Ishikawa (cell line): ENCODE measurements at regions not wholly inside any gene's neighbourhood (a gene's known extent, or its start where the extent isn't known, plus 50 kb on each side); places are given as distances from the start of the nearest gene placed in this dataset.

ENCODE experiments used
- CEBPB ChIP-seq: IDR thresholded peaks from 2 replicates; pipeline ENCODE4 v1.6.1; 2012
- CREB1 ChIP-seq: IDR thresholded peaks from 2 replicates; pipeline ENCODE4 v1.6.1; 2012; ENCODE audit warnings: low read depth
- EGR1 ChIP-seq: IDR thresholded peaks from 2 replicates; pipeline ENCODE4 v1.6.1; 2012
- EP300 ChIP-seq: IDR thresholded peaks from 2 replicates; pipeline ENCODE4 v1.6.1; 2012; ENCODE audit warnings: borderline replicate concordance
- FOXM1 ChIP-seq: IDR thresholded peaks from 2 replicates; pipeline ENCODE4 v1.6.1; 2012; ENCODE audit warnings: low read depth, borderline replicate concordance
- MAX ChIP-seq: IDR thresholded peaks from 2 replicates; pipeline ENCODE4 v1.6.1; 2012
- NFIC ChIP-seq: IDR thresholded peaks from 2 replicates; pipeline ENCODE4 v1.6.1; 2012
- RAD21 ChIP-seq: IDR thresholded peaks from 2 replicates; pipeline ENCODE4 v1.6.1; 2012; ENCODE audit warnings: low read depth
- TAF1 ChIP-seq: IDR thresholded peaks from 2 replicates; pipeline ENCODE4 v1.6.1; 2012; ENCODE audit warnings: low read depth, mild to moderate bottlenecking
- TCF12 ChIP-seq: IDR thresholded peaks from 2 replicates; pipeline ENCODE4 v1.6.1; 2012; ENCODE audit warnings: low read depth
- TEAD4 ChIP-seq: IDR thresholded peaks from 2 replicates; pipeline ENCODE4 v1.6.1; 2012
- USF1 ChIP-seq: IDR thresholded peaks from 2 replicates; pipeline ENCODE4 v1.6.1; 2012
- YY1 ChIP-seq: IDR thresholded peaks from 2 replicates; pipeline ENCODE4 v1.6.1; 2012; ENCODE audit warnings: low read depth
- ZBTB7A ChIP-seq: IDR thresholded peaks from 2 replicates; pipeline ENCODE4 v1.6.1; 2012; ENCODE audit warnings: low read depth
- TF ChIP-seq, protein P1 (sequence below): IDR thresholded peaks from 2 replicates; pipeline ENCODE4 v1.6.1; 2012; ENCODE audit warnings: low read depth, mild to moderate bottlenecking

DNA sequence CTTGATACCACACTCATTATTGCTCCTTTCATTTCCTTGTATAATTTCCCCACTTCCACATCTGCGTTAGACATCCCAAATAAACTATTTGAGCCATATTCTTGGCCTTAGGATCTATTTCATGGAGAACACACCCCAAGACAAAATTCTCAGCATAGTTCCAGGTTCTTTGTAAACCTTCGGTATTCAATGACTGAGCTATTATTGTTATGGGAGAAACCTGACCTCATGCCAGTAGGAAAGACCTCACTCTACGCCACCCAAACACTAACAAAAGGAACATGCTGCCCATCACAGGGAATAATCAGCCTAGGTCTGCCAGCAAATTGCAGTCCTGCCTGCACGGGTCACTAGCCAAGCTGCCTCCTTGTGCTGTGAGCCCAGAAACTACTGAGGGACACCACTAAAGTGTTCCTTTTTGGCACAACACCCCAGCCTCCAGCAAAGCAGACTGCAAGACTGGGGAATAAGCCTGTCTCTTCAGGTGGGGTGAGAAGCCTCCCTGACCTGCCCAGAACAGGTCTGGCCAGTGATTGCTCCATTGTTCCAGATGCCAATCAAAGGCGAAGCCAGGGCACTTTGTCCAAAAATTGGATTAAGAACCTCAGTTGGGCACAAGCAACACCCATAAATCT, 371.8 kb downstream of the MAFB start:
- no peak for TF ChIP-seq NFIC
- no peak for TF ChIP-seq YY1
- TF ChIP-seq TCF12 = no peak
- no peak for TF ChIP-seq TEAD4
- no peak for TF ChIP-seq FOXM1

DNA sequence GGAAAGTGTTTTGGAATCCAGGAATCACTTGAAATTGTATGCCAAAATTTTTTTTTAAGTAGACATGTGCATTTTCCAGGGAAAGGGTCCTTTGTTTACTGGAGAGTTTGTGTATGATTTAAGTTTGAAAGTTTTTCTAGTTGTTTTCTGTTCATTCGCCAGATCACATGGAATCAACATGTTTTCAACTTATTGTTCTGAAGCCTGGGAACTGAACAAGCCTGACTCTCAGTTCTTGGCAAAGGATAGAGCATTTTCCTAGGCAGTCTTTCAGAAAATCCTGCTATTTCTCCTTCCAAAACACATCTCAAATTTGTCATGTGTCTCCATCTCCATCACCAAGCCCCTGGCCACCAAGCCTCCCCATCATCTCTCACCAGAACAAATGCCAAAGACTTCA, 374.8 kb downstream of the MAFB start:
- TF ChIP-seq TEAD4 (no peak), USF1 (no peak), TCF12 (no peak), CEBPB (no peak), FOXM1 (no peak), ZBTB7A (no peak), TAF1 (no peak)

- no peak for TF ChIP-seq TAF1
Measured at GRCh38 chr20:40313730-40314129, 375.3 kb downstream of the MAFB start.

DNA sequence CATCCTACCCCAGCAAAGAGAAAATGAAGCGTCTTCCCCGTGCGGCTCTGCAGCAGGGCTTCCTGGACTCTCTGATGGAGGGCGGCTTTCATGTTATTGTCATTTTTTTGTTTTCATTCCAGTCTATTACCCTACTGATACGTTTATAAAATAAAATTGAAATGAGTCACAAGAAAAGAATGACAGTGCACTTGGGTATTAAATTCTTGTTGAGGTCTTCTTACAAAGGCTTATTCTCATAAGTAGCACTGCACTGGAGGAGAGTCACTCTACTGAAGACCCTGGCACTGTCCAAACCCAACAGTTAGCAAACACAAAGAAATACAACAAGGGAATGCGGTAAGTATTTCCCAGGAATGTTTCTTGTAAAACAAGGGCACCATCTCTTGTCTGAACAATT, 379.3 kb downstream of the MAFB start:
- TF ChIP-seq MAX = no peak
- TF ChIP-seq FOXM1 = no peak
- TF ChIP-seq YY1 = no peak
- TF ChIP-seq TCF12 = no peak
- no peak for TF ChIP-seq TEAD4
- TF ChIP-seq CEBPB = no peak
- no peak for TF ChIP-seq NFIC
- no peak for TF ChIP-seq TAF1
- TF ChIP-seq RAD21 = no peak
- TF ChIP-seq EGR1 = no peak
- no peak for TF ChIP-seq CREB1
- TF ChIP-seq EP300 = no peak
- TF ChIP-seq, protein P1, sequence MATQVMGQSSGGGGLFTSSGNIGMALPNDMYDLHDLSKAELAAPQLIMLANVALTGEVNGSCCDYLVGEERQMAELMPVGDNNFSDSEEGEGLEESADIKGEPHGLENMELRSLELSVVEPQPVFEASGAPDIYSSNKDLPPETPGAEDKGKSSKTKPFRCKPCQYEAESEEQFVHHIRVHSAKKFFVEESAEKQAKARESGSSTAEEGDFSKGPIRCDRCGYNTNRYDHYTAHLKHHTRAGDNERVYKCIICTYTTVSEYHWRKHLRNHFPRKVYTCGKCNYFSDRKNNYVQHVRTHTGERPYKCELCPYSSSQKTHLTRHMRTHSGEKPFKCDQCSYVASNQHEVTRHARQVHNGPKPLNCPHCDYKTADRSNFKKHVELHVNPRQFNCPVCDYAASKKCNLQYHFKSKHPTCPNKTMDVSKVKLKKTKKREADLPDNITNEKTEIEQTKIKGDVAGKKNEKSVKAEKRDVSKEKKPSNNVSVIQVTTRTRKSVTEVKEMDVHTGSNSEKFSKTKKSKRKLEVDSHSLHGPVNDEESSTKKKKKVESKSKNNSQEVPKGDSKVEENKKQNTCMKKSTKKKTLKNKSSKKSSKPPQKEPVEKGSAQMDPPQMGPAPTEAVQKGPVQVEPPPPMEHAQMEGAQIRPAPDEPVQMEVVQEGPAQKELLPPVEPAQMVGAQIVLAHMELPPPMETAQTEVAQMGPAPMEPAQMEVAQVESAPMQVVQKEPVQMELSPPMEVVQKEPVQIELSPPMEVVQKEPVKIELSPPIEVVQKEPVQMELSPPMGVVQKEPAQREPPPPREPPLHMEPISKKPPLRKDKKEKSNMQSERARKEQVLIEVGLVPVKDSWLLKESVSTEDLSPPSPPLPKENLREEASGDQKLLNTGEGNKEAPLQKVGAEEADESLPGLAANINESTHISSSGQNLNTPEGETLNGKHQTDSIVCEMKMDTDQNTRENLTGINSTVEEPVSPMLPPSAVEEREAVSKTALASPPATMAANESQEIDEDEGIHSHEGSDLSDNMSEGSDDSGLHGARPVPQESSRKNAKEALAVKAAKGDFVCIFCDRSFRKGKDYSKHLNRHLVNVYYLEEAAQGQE = no peak
- no peak for TF ChIP-seq ZBTB7A
- no peak for TF ChIP-seq USF1

DNA sequence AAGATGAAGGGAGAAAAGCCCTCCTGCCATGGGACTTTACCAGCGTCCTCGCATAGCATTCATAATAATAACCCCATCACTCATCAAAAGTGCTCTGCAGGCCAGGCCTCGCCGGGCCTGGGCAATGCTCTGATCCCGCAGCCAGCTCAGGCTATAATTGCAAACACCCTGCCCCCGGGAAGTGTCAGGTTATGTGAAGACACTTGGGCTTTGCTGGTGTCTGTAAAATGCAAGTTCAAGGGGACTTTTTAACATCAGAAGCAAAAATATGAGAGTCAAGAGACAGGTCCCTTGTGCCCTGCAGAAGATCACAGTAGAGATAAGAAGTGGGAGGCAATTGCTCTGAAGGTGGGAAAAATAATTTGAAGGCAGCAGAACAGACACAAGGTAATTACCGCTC, 381.0 kb downstream of the MAFB start:
- TF ChIP-seq FOXM1 = no peak
- no peak for TF ChIP-seq TEAD4
- no peak for TF ChIP-seq CREB1
- no peak for TF ChIP-seq EGR1

DNA sequence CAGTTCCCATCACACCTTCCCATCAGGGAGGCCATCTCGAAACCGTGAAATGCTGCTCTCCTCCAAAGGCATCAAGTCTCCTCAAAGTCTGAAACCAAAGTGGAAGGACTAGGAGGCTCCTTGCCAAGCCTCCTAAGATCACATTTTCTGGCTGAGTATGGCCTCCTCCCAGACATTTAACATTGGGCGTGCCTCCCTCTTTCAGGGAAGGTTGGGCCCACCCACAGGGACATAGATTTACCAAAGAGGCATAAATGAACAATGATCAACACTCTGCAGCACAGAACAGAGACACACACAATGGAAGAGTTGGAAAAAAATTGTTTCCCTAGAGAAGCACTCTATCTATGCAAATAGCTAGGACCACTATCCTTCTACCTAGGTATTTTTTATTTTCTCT, 381.8 kb downstream of the MAFB start:
- TF ChIP-seq USF1 (no peak), YY1 (no peak), NFIC (no peak), ZBTB7A (no peak), RAD21 (no peak), TAF1 (no peak), CREB1 (no peak), EGR1 (no peak), TEAD4 (no peak), EP300 (no peak)
- TF ChIP-seq, protein P1 = no peak
